ENCODE measurements at regions not wholly inside any gene's neighbourhood (a gene's known extent, or its start where the extent isn't known, plus 50 kb on each side); places are given as distances from the start of the nearest gene placed in this dataset.

DNA sequence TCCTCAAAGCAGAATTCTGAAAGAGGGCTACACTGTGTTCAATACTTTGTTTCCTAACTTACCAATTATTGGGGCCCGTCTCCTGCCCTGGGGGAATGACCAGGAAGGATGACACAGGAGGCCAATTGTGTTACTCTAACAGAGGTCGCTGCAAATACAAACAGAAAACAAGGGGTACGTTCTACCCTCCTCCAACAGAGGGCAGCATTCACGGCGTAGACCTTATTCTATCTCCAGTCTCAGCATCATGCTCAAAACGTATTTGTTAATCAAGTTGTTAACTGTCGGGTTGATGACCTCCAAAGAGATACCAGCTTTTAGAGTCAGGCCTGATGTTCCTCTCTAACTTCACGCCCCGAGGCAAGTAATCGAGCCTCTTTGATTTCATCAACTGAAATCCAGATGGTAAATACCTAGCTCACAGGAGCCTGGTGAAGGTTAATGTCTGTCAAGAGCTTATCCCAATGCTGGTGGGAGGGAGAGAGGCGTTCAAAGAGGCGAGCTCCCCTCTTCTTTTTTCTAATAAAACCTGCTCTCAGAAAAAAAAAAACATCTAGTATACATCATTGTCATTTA, 181.0 kb upstream of the KCNIP4 start:
- ATAC-seq = no peak
- H3K4me3 ChIP-seq = no peak overlapping the region
- no peak overlapping the region for H3K27ac ChIP-seq
- DNase-seq = no peak
- TF ChIP-seq, protein P1, sequence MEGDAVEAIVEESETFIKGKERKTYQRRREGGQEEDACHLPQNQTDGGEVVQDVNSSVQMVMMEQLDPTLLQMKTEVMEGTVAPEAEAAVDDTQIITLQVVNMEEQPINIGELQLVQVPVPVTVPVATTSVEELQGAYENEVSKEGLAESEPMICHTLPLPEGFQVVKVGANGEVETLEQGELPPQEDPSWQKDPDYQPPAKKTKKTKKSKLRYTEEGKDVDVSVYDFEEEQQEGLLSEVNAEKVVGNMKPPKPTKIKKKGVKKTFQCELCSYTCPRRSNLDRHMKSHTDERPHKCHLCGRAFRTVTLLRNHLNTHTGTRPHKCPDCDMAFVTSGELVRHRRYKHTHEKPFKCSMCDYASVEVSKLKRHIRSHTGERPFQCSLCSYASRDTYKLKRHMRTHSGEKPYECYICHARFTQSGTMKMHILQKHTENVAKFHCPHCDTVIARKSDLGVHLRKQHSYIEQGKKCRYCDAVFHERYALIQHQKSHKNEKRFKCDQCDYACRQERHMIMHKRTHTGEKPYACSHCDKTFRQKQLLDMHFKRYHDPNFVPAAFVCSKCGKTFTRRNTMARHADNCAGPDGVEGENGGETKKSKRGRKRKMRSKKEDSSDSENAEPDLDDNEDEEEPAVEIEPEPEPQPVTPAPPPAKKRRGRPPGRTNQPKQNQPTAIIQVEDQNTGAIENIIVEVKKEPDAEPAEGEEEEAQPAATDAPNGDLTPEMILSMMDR (IDR thresholded peaks at IDR 0.05) = peak; percentile 4
- intact Hi-C loops (cut with DNase I) = no loop called here
- H3K9me3 ChIP-seq = peaks cover under 1% of the 10 kb centered on the region
- H3K27me3 ChIP-seq (ENCODE audit: insufficient read depth in 3 of 3, low read length in 2 of 3) = no peaks in the 10 kb centered on the region
- 36 to 40% (median 38%) methylated on average over 12 of the region's 12 CpGs for WGBS, 3 donors
- no peaks in the 10 kb centered on the region for H3K4me1 ChIP-seq
- no peaks in the 10 kb centered on the region for H3K36me3 ChIP-seq (ENCODE audit: insufficient read depth in 1 of 2, low read depth in 1 of 2)

DNA sequence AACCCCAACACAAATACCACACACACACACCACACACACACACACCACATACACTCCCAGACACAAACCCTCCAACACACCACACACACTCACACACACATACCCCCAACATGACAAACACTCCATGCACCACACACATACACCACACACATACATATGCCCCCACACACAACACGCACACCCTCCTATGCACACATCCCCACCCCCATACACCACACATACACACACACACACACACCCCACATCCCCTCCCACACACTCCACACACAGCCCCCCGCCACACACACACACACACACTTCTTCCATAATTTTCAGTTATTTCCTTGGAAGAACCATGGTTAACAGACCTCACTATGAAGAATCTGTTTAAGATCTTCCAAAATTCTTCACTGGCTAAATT, 173.5 kb upstream of the KCNIP4 start:
- no peaks in the 10 kb centered on the region for H3K36me3 ChIP-seq (ENCODE audit: insufficient read depth in 1 of 2, low read depth in 1 of 2)
- no peaks in the 10 kb centered on the region for H3K4me1 ChIP-seq
- H3K27me3 ChIP-seq (ENCODE audit: insufficient read depth in 3 of 3, low read length in 2 of 3) = no peaks in the 10 kb centered on the region
- ATAC-seq = no peak
- TF ChIP-seq, protein P1 (IDR thresholded peaks at IDR 0.05) = no peak
- intact Hi-C loops (cut with DNase I) = no loop called here
- WGBS, 3 donors = 91 to 96% (median 93%) methylated on average over 2 of the region's 2 CpGs
- no peak overlapping the region for H3K27ac ChIP-seq
- peaks cover 13% of the 10 kb centered on the region for H3K9me3 ChIP-seq
- H3K4me3 ChIP-seq = no peak overlapping the region
- no peak for DNase-seq

DNA sequence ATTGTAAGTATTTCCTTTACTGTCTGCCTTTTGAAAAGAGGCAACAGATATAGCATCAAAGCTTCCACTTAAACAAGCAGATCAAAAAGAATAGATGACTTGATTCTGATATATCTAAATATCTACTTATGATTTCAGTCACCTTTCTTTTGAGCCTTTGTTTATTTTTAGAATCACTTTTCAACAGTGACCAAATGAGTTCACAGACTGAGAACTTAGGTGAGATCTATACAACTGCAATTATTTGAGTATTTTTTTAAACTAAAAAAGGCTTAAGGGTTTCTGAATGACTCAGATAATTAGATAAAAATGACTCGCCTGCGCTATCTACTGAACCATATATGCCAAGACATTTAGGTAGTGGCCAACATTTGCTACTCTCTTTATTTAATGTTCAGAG, 166.7 kb upstream of the KCNIP4 start:
- DNase-seq (no peak), ATAC-seq (no peak)
- Histone ChIP-seq H3K4me1 (no peaks in the 10 kb centered on the region), H3K36me3 (ENCODE audit: insufficient read depth in 1 of 2, low read depth in 1 of 2) (no peaks in the 10 kb centered on the region), H3K9me3 (no peaks in the 10 kb centered on the region), H3K4me3 (no peak overlapping the region), H3K27ac (no peak overlapping the region), H3K27me3 (ENCODE audit: insufficient read depth in 3 of 3, low read length in 2 of 3) (no peaks in the 10 kb centered on the region)
- 95 to 97% (median 97%) methylated on average over 2 of the region's 2 CpGs for WGBS, 3 donors
- intact Hi-C loops (cut with DNase I) = no loop called here
- TF ChIP-seq, protein P1 (IDR thresholded peaks at IDR 0.05) = no peak

DNA sequence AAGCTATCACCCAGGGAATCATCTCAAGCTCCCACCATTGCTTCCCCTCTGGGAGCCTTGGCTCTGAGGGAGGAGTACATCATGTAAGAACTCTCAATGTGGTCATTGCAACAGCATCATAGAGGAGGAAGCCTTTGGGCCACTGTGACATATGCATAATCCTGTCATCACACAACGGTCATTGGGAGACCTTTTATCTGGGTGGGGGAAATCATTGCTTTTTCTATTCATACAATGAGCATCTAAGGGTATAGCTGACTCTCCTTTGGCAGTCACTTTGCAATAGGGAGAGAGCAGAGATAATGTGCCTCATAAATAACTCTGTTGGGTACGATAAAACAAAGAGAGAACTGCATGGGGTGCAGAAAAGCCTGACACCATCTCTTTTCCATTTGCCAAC, 155.2 kb upstream of the KCNIP4 start:
- 43 to 44% (median 43%) methylated on average over 2 of the region's 2 CpGs for WGBS, 3 donors
- Histone ChIP-seq H3K27ac (no peak overlapping the region), H3K4me3 (no peak overlapping the region), H3K9me3 (no peaks in the 10 kb centered on the region), H3K4me1 (no peaks in the 10 kb centered on the region), H3K36me3 (ENCODE audit: insufficient read depth in 1 of 2, low read depth in 1 of 2) (no peaks in the 10 kb centered on the region), H3K27me3 (ENCODE audit: insufficient read depth in 3 of 3, low read length in 2 of 3) (no peaks in the 10 kb centered on the region)
- ATAC-seq (no peak), DNase-seq (no peak)
- TF ChIP-seq, protein P1 (IDR thresholded peaks at IDR 0.05) = no peak
- intact Hi-C loops (cut with DNase I) = no loop called here

DNA sequence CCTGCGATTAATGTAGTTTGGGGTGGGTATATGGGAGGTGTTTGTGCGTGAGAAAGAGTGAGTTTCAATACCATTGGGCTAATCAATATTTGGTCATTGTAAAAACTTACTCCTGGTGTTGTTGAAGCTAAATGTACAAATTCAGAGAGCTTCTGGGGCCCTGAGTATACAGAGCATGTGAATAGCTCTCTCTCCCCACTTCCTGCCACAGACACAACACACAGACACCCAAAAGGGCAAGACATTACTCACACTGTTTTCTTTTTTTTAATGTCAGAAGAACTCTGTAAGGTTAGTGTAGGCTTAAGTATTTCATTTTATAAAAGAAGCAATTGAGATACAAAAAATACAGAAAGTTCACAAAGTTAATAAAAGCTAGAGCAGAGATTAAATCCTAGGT, 151.3 kb upstream of the KCNIP4 start:
- Histone ChIP-seq H3K9me3 (no peaks in the 10 kb centered on the region), H3K36me3 (ENCODE audit: insufficient read depth in 1 of 2, low read depth in 1 of 2) (no peaks in the 10 kb centered on the region), H3K27ac (no peak overlapping the region), H3K4me3 (no peak overlapping the region), H3K27me3 (ENCODE audit: insufficient read depth in 3 of 3, low read length in 2 of 3) (no peaks in the 10 kb centered on the region), H3K4me1 (no peaks in the 10 kb centered on the region)
- WGBS, 3 donors = 59 to 66% (median 64%) methylated on average over 2 of the region's 2 CpGs
- TF ChIP-seq, protein P1 (IDR thresholded peaks at IDR 0.05) = no peak
- intact Hi-C loops (cut with DNase I) = no loop called here
- no peak for DNase-seq
- ATAC-seq = no peak
